Erythroblast (primary cell): ENCODE measurements at regions not wholly inside any gene's neighbourhood (a gene's known extent, or its start where the extent isn't known, plus 50 kb on each side); places are given as distances from the start of the nearest gene placed in this dataset.

ENCODE experiments used
- GATA1 ChIP-seq: IDR thresholded peaks from 2 replicates; pipeline ENCODE4 v1.6.1; 2011; ENCODE audit warnings: low read depth, mild to moderate bottlenecking, control low read depth, low read length, moderate library complexity
- POLR2A ChIP-seq: IDR thresholded peaks from 2 replicates; pipeline ENCODE4 v1.6.1; 2011; ENCODE audit warnings: mild to moderate bottlenecking, low read length

GRCh38 chr11:71103266-71103665 is 149.1 kb downstream of the SHANK2 start:
- TF ChIP-seq POLR2A (no peak), GATA1 (no peak)
